Stomach (tissue), 4 donors: ENCODE measurements at regions not wholly inside any gene's neighbourhood (a gene's known extent, or its start where the extent isn't known, plus 50 kb on each side); places are given as distances from the start of the nearest gene placed in this dataset.

Experiments used
- POLR2A ChIP-seq, 4 donors: fragments of 450-650 bp; IDR thresholded peaks; one replicate each; pipeline ENCODE4 v1.6.1; 2016; ENCODE audit warnings: antibody characterized with exemption in 4 of 4, control low read depth in 2 of 4, mild to moderate bottlenecking in 1 of 4, moderate library complexity in 1 of 4
- TF ChIP-seq, protein P1 (sequence below), 7 experiments: fragments of 450-650 bp in 4 of 7; fragments of 200-600 bp in 3 of 7; sonication (generic) in 3 of 7; IDR thresholded peaks; one replicate each; pipeline ENCODE4 v1.5.1; 2016 to 2019; ENCODE audit warnings: antibody characterized with exemption in 7 of 7, control low read depth in 2 of 7, mild to moderate bottlenecking in 1 of 7

DNA sequence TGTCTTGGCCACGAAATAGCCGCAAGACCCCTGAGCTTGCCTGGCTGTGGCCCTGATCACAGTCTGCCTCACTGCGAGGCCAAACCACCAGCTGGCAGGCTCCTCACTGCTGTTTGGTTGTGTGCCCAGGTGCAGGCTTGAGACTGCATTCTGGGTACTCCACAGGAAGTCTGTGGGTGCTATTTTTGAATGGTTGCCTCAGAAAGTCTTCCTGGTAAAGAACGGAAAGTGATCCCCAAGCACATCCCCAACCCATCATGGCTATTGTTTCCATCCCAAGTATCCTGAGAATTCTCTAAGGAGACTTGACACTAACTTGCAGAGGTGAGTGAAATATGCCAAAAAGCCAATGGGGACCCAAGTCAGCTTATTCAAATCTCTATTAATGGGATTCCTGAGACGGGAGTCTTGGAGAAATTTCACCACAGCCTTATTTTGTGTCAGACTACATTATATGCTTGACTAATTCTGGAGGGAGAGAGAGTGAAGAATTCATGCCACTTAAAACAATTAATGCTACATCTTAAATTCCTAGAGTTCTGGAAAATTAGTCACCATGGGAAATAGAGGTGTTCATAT lies 170.9 kb downstream of the RAMP3 start:
- TF ChIP-seq, protein P1, sequence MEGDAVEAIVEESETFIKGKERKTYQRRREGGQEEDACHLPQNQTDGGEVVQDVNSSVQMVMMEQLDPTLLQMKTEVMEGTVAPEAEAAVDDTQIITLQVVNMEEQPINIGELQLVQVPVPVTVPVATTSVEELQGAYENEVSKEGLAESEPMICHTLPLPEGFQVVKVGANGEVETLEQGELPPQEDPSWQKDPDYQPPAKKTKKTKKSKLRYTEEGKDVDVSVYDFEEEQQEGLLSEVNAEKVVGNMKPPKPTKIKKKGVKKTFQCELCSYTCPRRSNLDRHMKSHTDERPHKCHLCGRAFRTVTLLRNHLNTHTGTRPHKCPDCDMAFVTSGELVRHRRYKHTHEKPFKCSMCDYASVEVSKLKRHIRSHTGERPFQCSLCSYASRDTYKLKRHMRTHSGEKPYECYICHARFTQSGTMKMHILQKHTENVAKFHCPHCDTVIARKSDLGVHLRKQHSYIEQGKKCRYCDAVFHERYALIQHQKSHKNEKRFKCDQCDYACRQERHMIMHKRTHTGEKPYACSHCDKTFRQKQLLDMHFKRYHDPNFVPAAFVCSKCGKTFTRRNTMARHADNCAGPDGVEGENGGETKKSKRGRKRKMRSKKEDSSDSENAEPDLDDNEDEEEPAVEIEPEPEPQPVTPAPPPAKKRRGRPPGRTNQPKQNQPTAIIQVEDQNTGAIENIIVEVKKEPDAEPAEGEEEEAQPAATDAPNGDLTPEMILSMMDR (IDR thresholded peaks at IDR 0.05) = no peak
- TF ChIP-seq POLR2A (IDR thresholded peaks at IDR 0.05) = no peak
